ENCODE measurements at regions not wholly inside any gene's neighbourhood (a gene's known extent, or its start where the extent isn't known, plus 50 kb on each side); places are given as distances from the start of the nearest gene placed in this dataset.

- TF ChIP-seq CTCF (IDR thresholded peaks at IDR 0.05) (no peak), POLR2A (IDR thresholded peaks at IDR 0.05) (no peak)
These were observed 1134.3 kb upstream of the C9orf72 start for GRCh38 chr9:28707616-28708015.

Data from right lobe of liver (tissue), 4 donors.